Lung (tissue), 11 donors: ENCODE measurements at regions not wholly inside any gene's neighbourhood (a gene's known extent, or its start where the extent isn't known, plus 50 kb on each side); places are given as distances from the start of the nearest gene placed in this dataset.

Source experiments
- ATAC-seq: fragments of 200-7000 bp; cut with Tn5 transposase; one replicate; pipeline ENCODE4 v1.9.1; 2020; ENCODE audit warnings: moderate number of reproducible peaks; ENCODE audit not compliant: insufficient read depth, low FRiP score
- DNase-seq, 3 donors: peaks; one replicate each; pipeline ENCODE4 v3.0.0-alpha.2; 2013 to 2017
- H3K27ac ChIP-seq, 2 donors: one replicate each; pipeline ENCODE4 v1.5.1; 2013; ENCODE audit warnings: mild to moderate bottlenecking in 2 of 2, moderate library complexity in 2 of 2, control low read depth in 1 of 2, inconsistent platforms in 1 of 2, low read depth in 1 of 2, low read length in 1 of 2
- H3K27me3 ChIP-seq, 3 donors: one replicate each; pipeline ENCODE4 v1.5.1; 2013; ENCODE audit warnings: low read length in 2 of 3; ENCODE audit not compliant: control insufficient read depth in 3 of 3, insufficient read depth in 3 of 3
- H3K36me3 ChIP-seq, 4 donors: one replicate each; pipeline ENCODE4 v1.5.1; 2013; ENCODE audit warnings: low read length in 4 of 4, mild to moderate bottlenecking in 1 of 4, moderate library complexity in 1 of 4; ENCODE audit not compliant: control insufficient read depth in 4 of 4, insufficient read depth in 4 of 4
- H3K4me1 ChIP-seq, 5 donors: one replicate each; pipeline ENCODE4 v1.5.1; 2013; ENCODE audit warnings: low read length in 5 of 5, mild to moderate bottlenecking in 2 of 5, moderate library complexity in 1 of 5; ENCODE audit not compliant: control insufficient read depth in 5 of 5, insufficient read depth in 5 of 5
- H3K4me3 ChIP-seq: one replicate; pipeline ENCODE4 v1.5.1; 2013; ENCODE audit warnings: mild to moderate bottlenecking, control low read depth, moderate library complexity
- H3K9ac ChIP-seq, 2 donors: one replicate each; pipeline ENCODE4 v1.5.1; 2013; ENCODE audit warnings: low read length in 2 of 2, control low read depth in 1 of 2; ENCODE audit not compliant: insufficient read depth in 1 of 2
- H3K9me3 ChIP-seq, 4 donors: one replicate each; pipeline ENCODE4 v1.5.1; 2013; ENCODE audit warnings: low read length in 3 of 4, mild to moderate bottlenecking in 1 of 4, moderate library complexity in 1 of 4; ENCODE audit not compliant: control insufficient read depth in 4 of 4, insufficient read depth in 3 of 4
- WGBS, 2 donors: extraction: QIAGEN DNeasy Blood & Tissue Kit; methylation state at CpG; one replicate each; pipeline ENCODE4 v1.1.7; 2013; 5-methylcytosine and 5-hydroxymethylcytosine counted together
- TF ChIP-seq, protein P1 (sequence below): IDR thresholded peaks from 2 replicates; pipeline ENCODE4 v1.5.1; 2012; ENCODE audit warnings: mild to moderate bottlenecking; ENCODE audit errors: control extremely low read depth, extremely low read depth
- donor health status: control.
- donor health status: control.
- donor health status: Bipolar disorder and iron deficiency.
- donor health status: healthy.
- donor health status: DM: yes; HTN: yes; CAD: no.

- H3K4me3 ChIP-seq = no peak overlapping the region
- H3K27ac ChIP-seq = no peak overlapping the region
- DNase-seq (peak; percentile 91 to 98 (median 98)), ATAC-seq (no peak)
- H3K36me3 ChIP-seq = no peaks in the 10 kb centered on the region
- H3K27me3 ChIP-seq = no peaks in the 10 kb centered on the region
- peaks cover 0 to 2% (median 0%) of the 10 kb centered on the region in 4 donors for H3K9me3 ChIP-seq
- TF ChIP-seq, protein P1, sequence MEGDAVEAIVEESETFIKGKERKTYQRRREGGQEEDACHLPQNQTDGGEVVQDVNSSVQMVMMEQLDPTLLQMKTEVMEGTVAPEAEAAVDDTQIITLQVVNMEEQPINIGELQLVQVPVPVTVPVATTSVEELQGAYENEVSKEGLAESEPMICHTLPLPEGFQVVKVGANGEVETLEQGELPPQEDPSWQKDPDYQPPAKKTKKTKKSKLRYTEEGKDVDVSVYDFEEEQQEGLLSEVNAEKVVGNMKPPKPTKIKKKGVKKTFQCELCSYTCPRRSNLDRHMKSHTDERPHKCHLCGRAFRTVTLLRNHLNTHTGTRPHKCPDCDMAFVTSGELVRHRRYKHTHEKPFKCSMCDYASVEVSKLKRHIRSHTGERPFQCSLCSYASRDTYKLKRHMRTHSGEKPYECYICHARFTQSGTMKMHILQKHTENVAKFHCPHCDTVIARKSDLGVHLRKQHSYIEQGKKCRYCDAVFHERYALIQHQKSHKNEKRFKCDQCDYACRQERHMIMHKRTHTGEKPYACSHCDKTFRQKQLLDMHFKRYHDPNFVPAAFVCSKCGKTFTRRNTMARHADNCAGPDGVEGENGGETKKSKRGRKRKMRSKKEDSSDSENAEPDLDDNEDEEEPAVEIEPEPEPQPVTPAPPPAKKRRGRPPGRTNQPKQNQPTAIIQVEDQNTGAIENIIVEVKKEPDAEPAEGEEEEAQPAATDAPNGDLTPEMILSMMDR = no peak
- 52 to 57% methylated on average over 4 of the region's 4 CpGs for WGBS, 2 donors
- H3K9ac ChIP-seq = no peak overlapping the region
- peaks cover 0 to 40% (median 9%) of the 10 kb centered on the region in 5 donors for H3K4me1 ChIP-seq
Observed at GRCh38 chr2:66832646-66833435, 397.9 kb downstream of the MEIS1 start.

DNA sequence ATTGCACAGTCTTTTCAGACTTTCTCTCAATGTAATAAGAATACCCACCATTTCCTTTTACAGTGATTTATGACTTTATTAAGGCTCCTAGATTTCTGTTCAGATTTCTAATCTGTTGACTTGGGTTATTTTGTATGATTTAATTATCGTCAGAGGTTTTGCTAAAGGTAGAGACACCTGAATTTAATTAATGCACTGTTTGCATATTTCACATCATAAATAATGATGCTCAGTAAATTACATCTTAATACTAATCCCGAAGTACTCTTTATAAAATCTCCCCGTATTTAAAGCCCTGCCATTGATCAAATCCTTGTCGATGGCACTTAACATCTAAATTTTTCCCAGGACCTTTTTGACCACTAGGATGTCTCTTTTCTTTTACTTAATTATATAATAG, 399.9 kb downstream of the MEIS1 start:
- ATAC-seq = no peak
- whole genome bisulfite sequencing, 2 donors = 90 to 92% methylated on average over 4 of the region's 4 CpGs
- DNase-seq = no peak
- TF ChIP-seq, protein P1 = no peak
- Histone ChIP-seq H3K27ac (no peak overlapping the region), H3K9ac (no peak overlapping the region), H3K4me1 (peaks cover 0 to 44% (median 9%) of the 10 kb centered on the region in 5 donors), H3K9me3 (peaks cover 0 to 2% (median 0%) of the 10 kb centered on the region in 4 donors), H3K36me3 (no peaks in the 10 kb centered on the region), H3K4me3 (no peak overlapping the region), H3K27me3 (no peaks in the 10 kb centered on the region)

DNA sequence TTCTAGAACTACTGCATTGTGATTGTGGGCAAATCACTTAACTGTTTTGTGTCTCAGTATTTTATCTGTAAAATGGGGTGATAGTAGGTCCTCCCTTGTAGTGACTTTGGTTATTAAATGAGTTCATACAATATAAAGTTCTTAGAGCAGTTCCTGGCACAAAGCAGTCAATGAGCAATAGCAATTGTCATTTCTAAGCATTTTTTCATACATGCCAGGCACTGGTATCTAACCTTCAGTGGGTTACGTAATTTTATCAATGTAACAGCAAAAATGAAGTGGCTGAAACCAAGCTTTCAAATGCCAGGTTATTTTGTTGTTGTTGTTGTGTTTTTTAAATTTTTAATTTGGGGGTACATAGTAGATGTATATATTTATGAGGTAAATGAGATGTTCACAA, 401.9 kb downstream of the MEIS1 start:
- H3K4me1 ChIP-seq = peaks cover 0 to 38% (median 9%) of the 10 kb centered on the region in 5 donors
- H3K27me3 ChIP-seq = no peaks in the 10 kb centered on the region
- H3K27ac ChIP-seq = no peak overlapping the region
- 88 to 91% methylated on average over 1 of the region's 1 CpG for WGBS, 2 donors
- H3K9ac ChIP-seq = no peak overlapping the region
- H3K36me3 ChIP-seq = no peaks in the 10 kb centered on the region
- TF ChIP-seq, protein P1 = no peak
- no peak overlapping the region for H3K4me3 ChIP-seq
- H3K9me3 ChIP-seq = no peaks in the 10 kb centered on the region
- ATAC-seq = no peak
- no peak for DNase-seq
